ENCODE measurements at regions not wholly inside any gene's neighbourhood (a gene's known extent, or its start where the extent isn't known, plus 50 kb on each side); places are given as distances from the start of the nearest gene placed in this dataset.

DNA sequence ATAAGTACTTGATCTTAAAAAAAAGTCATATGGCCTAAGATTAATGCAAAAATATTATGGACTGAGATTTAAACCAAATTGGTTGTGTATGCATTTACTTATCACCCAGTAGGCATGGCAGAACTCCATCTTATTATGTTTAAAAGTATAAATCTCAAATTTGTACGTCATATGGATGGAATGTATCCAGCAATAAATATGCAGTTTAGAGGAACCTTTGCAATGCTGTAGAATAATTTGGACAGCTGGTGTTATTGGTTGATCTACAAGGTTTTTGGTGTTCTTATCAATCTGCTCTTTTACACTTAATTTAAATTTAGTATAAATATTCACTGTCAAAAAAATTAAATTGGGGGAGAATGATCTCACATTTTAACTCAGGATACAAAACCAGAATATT lies 640.2 kb downstream of the SATB2 start:
- no peak overlapping the region for H3K4me3 ChIP-seq (ENCODE audit: control insufficient read depth, low read depth, low read length)
- no peak for DNase-seq (ENCODE audit: low read depth)
- TF ChIP-seq, protein P1, sequence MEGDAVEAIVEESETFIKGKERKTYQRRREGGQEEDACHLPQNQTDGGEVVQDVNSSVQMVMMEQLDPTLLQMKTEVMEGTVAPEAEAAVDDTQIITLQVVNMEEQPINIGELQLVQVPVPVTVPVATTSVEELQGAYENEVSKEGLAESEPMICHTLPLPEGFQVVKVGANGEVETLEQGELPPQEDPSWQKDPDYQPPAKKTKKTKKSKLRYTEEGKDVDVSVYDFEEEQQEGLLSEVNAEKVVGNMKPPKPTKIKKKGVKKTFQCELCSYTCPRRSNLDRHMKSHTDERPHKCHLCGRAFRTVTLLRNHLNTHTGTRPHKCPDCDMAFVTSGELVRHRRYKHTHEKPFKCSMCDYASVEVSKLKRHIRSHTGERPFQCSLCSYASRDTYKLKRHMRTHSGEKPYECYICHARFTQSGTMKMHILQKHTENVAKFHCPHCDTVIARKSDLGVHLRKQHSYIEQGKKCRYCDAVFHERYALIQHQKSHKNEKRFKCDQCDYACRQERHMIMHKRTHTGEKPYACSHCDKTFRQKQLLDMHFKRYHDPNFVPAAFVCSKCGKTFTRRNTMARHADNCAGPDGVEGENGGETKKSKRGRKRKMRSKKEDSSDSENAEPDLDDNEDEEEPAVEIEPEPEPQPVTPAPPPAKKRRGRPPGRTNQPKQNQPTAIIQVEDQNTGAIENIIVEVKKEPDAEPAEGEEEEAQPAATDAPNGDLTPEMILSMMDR (conservative IDR thresholded peaks at IDR 0.05; ENCODE audit: control insufficient read depth, insufficient read depth, low read depth, low read length), result no peak

DNA sequence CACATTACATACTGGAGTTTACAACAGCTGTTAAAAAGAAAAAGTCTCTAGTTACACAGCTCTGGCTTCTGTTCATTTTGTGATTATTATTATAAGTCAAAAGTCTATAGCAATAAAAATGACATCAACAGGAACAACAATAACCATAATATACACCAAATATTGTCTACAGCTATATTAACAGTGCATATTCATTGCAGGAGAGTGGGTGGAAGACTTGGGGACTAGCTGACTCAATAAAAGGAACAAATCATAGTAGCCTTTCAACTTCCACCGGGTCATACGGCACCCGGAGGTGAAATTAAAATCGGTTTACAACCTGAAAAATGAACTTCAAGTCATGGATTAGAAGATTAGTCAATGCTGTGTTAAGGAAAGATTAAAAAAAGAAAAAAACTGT lies 642.1 kb downstream of the SATB2 start:
- H3K4me3 ChIP-seq (ENCODE audit: control insufficient read depth, low read depth, low read length), result no peak overlapping the region
- DNase-seq (ENCODE audit: low read depth), result no peak
- TF ChIP-seq, protein P1 (conservative IDR thresholded peaks at IDR 0.05; ENCODE audit: control insufficient read depth, insufficient read depth, low read depth, low read length), result no peak

DNA sequence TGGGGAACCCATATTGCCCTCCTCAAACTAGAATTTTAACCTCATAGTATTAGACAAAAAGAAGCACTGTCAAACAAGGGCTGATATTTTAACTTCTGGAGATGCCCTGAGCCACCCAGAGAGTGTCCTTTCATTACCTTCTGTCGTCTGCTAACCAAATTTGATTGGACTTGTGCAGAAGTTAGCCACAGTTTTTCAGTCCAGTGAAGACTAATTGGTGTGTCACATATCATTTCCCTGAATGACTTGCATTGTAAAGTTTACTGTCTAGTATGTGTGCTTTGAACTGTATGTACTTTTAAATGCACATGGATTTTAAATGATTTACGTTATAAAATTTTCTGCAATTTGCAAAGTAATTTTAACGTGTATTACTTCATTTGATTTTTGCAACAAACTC lies 646.5 kb downstream of the SATB2 start:
- TF ChIP-seq, protein P1 (conservative IDR thresholded peaks at IDR 0.05; ENCODE audit: control insufficient read depth, insufficient read depth, low read depth, low read length), result no peak
- H3K4me3 ChIP-seq (ENCODE audit: control insufficient read depth, low read depth, low read length), result no peak overlapping the region
- DNase-seq (ENCODE audit: low read depth), result no peak

DNA sequence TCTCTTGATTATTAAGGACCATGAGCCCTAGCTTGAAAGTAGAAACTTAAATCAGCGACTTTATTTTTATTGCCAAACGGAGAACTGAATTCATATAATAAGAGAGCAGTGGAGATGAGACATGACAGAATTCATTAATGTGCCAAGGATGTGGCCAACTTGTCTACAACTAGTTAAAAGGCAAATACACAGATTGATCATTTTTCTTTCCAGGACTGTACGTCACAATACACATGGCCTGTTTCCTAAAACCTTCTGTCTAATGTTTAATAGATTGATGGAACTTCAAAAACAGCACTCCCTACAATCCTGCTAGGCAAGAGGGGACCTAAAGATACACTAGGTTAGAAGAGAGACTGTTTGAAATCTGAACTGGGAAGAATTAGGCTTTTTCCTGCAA lies 647.8 kb downstream of the SATB2 start:
- DNase-seq (ENCODE audit: low read depth), result no peak
- no peak overlapping the region for H3K4me3 ChIP-seq (ENCODE audit: control insufficient read depth, low read depth, low read length)
- TF ChIP-seq, protein P1 (conservative IDR thresholded peaks at IDR 0.05; ENCODE audit: control insufficient read depth, insufficient read depth, low read depth, low read length), result no peak

DNA sequence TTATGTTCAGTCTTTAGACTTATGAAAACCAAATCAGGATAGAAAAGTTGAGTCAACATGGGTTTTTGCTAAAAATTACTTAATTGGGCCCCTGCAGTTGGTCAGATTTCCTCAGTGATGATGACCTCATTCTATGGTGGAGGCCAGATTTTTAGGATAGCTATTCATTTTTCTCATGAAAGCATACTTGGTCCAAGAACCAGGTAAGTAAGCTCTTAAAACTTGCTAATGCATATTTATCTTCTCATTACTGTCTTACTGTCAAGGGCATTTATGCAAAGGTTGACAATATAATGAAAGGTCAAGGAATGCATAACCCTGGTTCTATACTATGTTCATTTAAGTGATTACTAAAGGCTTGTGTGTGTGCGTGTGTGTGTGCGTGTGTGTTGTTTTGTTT lies 650.6 kb downstream of the SATB2 start:
- DNase-seq (ENCODE audit: low read depth), result peak; percentile 0
- TF ChIP-seq, protein P1 (conservative IDR thresholded peaks at IDR 0.05; ENCODE audit: control insufficient read depth, insufficient read depth, low read depth, low read length), result no peak
- H3K4me3 ChIP-seq (ENCODE audit: control insufficient read depth, low read depth, low read length), result no peak overlapping the region

DNA sequence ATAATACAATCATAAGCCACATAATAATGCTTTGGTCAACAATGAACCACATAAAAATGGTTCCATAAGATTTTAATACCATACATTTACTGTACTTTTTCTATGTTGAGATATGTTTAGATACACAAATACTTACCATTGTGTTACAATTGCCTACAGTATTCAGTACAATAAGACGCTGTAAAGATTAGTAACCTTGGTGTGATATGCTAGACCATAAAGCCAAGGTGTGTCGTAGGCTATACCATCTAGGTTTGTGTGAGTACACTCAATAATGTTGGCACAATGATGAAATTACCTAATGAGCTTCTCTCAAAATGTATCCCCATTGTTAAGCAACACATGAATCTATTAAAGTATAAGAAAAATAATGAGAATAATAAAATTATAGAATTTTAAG lies 662.3 kb downstream of the SATB2 start:
- TF ChIP-seq, protein P1 (conservative IDR thresholded peaks at IDR 0.05; ENCODE audit: control insufficient read depth, insufficient read depth, low read depth, low read length), result no peak
- H3K4me3 ChIP-seq (ENCODE audit: control insufficient read depth, low read depth, low read length), result no peak overlapping the region
- DNase-seq (ENCODE audit: low read depth), result no peak

DNA sequence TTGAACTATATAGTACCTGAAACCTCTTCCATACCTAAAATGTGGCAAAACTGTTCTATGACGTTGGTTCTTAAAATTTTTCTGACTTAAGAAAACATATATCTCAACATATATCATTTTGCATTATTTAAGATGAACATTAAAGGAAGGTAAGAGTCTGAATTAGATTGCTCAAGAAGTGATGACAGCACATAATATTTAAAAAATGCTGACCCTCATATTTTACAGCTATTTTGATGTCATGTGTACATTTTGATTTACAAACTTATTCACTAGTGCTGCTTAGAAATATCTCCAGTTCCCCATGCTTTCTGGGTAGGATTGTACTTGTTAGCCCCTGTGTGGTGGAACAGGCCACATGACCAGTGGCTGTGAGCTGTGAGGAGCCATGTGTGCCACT lies 666.1 kb downstream of the SATB2 start:
- no peak for DNase-seq (ENCODE audit: low read depth)
- H3K4me3 ChIP-seq (ENCODE audit: control insufficient read depth, low read depth, low read length), result no peak overlapping the region
- TF ChIP-seq, protein P1 (conservative IDR thresholded peaks at IDR 0.05; ENCODE audit: control insufficient read depth, insufficient read depth, low read depth, low read length), result no peak

Measured in fibroblast of mammary gland (primary cell).